HS-5 (cell line): ENCODE measurements at regions not wholly inside any gene's neighbourhood (a gene's known extent, or its start where the extent isn't known, plus 50 kb on each side); places are given as distances from the start of the nearest gene placed in this dataset.

Source experiments
- DNase-seq: peaks from one replicate; pipeline ENCODE4 v3.0.0-alpha.2; 2012; ENCODE audit warnings: low read depth

- no peak for DNase-seq
Measured at GRCh38 chr4:124321364-124321763, 391.2 kb downstream of the ANKRD50 start.

GRCh38 chr4:124322234-124323065, 390.1 kb downstream of the ANKRD50 start:
- DNase-seq = no peak

- DNase-seq = no peak
Measured at GRCh38 chr4:124325690-124326089, 386.8 kb downstream of the ANKRD50 start.

GRCh38 chr4:124329134-124329533, 383.4 kb downstream of the ANKRD50 start:
- DNase-seq = no peak

GRCh38 chr4:124330045-124330444, 382.5 kb downstream of the ANKRD50 start:
- DNase-seq = no peak

- DNase-seq = no peak
Measured at GRCh38 chr4:124331781-124332180, 380.8 kb downstream of the ANKRD50 start.

- no peak for DNase-seq
Measured at GRCh38 chr4:124333466-124333865, 379.1 kb downstream of the ANKRD50 start.

GRCh38 chr4:124334119-124334518, 378.4 kb downstream of the ANKRD50 start:
- DNase-seq = peak; percentile 60

GRCh38 chr4:124337874-124338273, 374.7 kb downstream of the ANKRD50 start:
- no peak for DNase-seq

GRCh38 chr4:124343661-124344171, 368.8 kb downstream of the ANKRD50 start:
- no peak for DNase-seq

- no peak for DNase-seq
Measured at GRCh38 chr4:124372916-124373315, 339.6 kb downstream of the ANKRD50 start.

- DNase-seq = no peak
Measured at GRCh38 chr4:124386163-124386562, 326.4 kb downstream of the ANKRD50 start.

- no peak for DNase-seq
Measured at GRCh38 chr4:124386648-124387047, 325.9 kb downstream of the ANKRD50 start.

- DNase-seq = no peak
Measured at GRCh38 chr4:124389591-124389990, 322.9 kb downstream of the ANKRD50 start.

- DNase-seq = no peak
Measured at GRCh38 chr4:124390861-124391260, 321.7 kb downstream of the ANKRD50 start.

- no peak for DNase-seq
Measured at GRCh38 chr4:124396333-124396732, 316.2 kb downstream of the ANKRD50 start.

- no peak for DNase-seq
Measured at GRCh38 chr4:124401606-124402005, 310.9 kb downstream of the ANKRD50 start.

- no peak for DNase-seq
Measured at GRCh38 chr4:124409044-124409443, 303.5 kb downstream of the ANKRD50 start.

- no peak for DNase-seq
Measured at GRCh38 chr4:124414276-124415040, 298.1 kb downstream of the ANKRD50 start.

GRCh38 chr4:124415146-124415545, 297.4 kb downstream of the ANKRD50 start:
- no peak for DNase-seq

GRCh38 chr4:124417371-124417770, 295.2 kb downstream of the ANKRD50 start:
- no peak for DNase-seq

- DNase-seq = no peak
Measured at GRCh38 chr4:124420166-124420695, 292.3 kb downstream of the ANKRD50 start.

GRCh38 chr4:124423160-124423559, 289.4 kb downstream of the ANKRD50 start:
- no peak for DNase-seq
